PC-9 (cell line): ENCODE measurements at regions not wholly inside any gene's neighbourhood (a gene's known extent, or its start where the extent isn't known, plus 50 kb on each side); places are given as distances from the start of the nearest gene placed in this dataset.

Experiments used
- CTCF ChIP-seq: fragments of 200-600 bp; sonication (generic); conservative IDR thresholded peaks from 2 replicates; pipeline ENCODE4 v1.6.1; 2017; ENCODE audit warnings: mixed run types, antibody characterized with exemption, mild to moderate bottlenecking, moderate library complexity
- EZH2 ChIP-seq: fragments of 200-600 bp; sonication (generic); IDR thresholded peaks from 2 replicates; pipeline ENCODE4 v1.8.0; 2017; ENCODE audit warnings: antibody characterized with exemption, low read depth

DNA sequence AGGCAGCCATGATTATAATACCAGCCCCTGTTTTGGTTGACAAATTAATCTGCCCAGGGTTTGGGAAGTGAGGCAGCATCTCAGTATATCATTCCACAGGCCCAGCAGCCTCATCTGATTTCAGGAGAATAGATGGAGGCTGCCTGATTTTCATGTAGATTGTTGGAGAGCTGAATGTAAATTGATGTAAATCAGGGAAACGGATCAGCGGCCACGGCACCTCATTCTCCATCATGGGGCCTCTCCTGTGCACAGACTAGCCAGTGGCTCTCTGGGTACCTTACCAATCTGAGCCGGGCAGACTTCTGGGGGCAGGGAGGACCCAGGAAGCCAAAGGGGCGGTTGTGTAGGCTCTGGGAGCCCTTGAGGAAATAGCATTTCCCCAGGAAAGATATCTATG, 63.7 kb upstream of the GSC start:
- TF ChIP-seq CTCF (no peak), EZH2 (no peak)
